ENCODE measurements at regions not wholly inside any gene's neighbourhood (a gene's known extent, or its start where the extent isn't known, plus 50 kb on each side); places are given as distances from the start of the nearest gene placed in this dataset.
A peak's percentile ranks its signal among the peaks of the same experiment; 100 is the strongest.
"Not testable (repeated sequence)": the region's sequence is repeated elsewhere in the genome, so short reads cannot be mapped to it uniquely, and the experiment has no call there.

DNA sequence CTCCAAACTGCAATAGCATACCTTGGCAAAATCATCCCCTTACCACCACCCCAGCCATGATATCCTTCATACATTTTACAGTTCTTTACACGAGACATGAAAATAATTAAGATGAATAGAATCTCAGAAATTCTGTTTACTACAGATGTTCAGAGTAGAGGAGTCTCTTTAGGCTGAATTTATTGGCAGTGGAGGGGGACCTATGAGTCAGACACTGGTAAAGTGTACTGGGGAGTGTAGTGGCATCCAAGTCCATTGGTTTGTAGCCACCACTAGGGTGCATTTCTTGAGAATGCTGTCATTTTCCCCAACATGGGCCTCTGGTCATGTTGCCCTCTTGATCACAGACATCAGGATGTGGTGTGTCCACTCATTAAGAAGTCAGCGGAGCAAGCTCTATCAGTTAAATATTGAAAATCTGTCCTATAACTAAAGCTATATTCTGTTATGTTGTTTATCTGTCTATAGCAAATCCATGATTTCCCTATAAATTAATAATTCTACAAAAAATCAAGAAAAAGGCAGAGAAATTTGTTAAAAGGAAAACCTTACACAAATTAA lies 672.2 kb downstream of the PRIM2 start:
- DNase-seq, result not testable (repeated sequence)

GRCh38 chr6:57998858-57999619 lies 681.6 kb downstream of the PRIM2 start:
- DNase-seq, result not testable (repeated sequence)

- not testable (repeated sequence) for DNase-seq
Measured at GRCh38 chr6:58000233-58000632, 682.8 kb downstream of the PRIM2 start.

- DNase-seq, result not testable (repeated sequence)
Measured at GRCh38 chr6:58003417-58004167, 686.2 kb downstream of the PRIM2 start.

DNA sequence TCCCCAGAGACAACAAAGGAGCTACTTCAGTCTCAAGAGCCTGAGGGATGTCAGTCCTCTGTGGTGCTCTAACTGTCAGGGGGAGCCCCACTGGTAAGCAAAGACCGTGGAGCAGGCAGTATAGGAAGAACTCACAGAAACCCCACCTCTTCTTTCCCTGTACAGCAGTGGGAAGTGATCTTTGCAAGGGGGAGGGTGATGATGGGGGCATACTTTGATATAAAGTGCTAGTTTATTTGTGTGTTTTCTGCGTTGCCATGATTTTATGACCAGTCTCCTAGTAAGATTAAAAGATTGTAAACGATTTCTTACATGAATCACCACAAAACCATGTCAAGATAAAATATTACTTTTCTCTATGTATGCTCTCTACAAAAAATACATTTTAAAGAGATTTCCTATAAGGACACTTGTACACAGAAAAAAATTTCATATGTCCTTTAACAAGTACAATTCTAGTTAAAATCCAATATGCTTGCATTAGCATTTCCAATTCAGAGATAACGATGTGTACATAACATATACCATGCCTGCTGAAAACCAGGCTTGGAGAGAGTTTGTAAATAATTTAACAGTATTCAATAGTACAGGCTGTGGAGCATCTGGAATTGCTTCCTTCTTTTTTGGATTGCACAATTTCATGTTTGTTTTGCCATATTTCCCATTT lies 690.0 kb downstream of the PRIM2 start:
- not testable (repeated sequence) for DNase-seq

DNA sequence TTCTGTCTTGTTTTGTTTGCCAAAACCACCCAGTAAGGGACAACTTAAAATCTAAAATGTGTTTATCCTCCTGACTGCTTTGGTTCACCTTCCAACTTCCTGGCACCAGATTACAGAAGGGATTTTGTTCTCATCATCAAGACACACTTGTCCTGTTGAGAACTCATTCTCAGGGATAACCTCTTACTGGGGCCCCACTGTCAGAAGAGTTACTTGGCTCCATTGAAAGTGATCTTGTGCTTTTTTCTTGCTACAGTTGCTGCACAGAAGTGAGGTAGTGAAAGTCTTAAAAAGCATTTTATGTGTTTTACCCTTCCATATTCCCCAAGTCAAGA lies 690.5 kb downstream of the PRIM2 start:
- not testable (repeated sequence) for DNase-seq

DNA sequence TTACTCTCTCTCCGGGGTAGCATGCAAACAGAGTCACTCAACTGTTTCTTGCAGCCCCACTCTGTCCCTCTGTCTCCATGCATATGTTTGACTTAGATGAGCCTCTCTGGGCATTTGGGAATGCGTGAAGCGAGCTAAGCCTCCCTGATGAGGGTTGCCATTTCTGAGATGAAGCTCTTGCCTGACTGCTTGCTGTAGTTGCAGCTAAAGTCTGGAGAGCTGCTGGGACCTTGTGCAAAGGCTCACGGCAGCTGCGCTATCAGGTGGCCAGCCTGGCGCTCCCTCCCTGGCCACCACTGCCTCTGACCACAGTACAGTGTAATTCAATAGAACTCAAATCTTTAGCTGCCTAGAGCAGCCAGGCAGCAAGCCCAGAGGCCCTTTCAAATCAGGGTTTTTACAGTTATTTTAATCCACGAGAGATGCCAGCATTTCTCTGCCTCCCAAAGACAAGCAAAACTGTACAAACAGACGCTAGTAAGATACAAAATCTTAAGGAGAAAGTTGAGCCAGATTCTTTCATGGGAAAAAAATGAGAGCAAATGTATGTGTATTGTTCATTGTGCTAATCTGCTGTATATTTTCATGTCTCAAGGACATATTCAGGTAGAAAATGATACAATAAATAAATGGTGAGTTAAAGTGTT lies 694.6 kb downstream of the PRIM2 start:
- not testable (repeated sequence) for DNase-seq

GRCh38 chr6:58016614-58017013 lies 699.2 kb downstream of the PRIM2 start:
- DNase-seq, result not testable (repeated sequence)

DNA sequence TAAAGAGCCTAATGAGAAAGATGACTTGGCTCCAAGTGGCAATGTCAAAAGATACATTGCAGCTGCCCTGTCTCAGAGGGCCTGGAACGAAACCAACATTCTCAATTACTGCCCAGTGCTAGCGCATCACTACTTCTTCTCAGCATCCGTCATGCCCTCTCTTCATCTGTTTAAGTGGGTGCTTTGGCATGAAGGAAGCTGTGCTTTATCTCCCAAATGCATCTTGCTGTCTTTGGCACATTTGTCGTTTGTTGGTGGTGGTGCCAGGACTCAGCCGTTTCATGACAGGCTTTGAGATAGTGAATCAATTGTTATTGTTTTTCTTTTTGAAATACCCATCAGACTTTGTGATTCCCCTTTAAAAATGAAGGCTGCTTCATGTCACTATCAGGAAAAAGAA lies 710.8 kb downstream of the PRIM2 start:
- DNase-seq, result not testable (repeated sequence)

GRCh38 chr6:58038213-58038612 lies 720.8 kb downstream of the PRIM2 start:
- not testable (repeated sequence) for DNase-seq

GRCh38 chr6:58046584-58046983 lies 729.2 kb downstream of the PRIM2 start:
- not testable (repeated sequence) for DNase-seq

DNA sequence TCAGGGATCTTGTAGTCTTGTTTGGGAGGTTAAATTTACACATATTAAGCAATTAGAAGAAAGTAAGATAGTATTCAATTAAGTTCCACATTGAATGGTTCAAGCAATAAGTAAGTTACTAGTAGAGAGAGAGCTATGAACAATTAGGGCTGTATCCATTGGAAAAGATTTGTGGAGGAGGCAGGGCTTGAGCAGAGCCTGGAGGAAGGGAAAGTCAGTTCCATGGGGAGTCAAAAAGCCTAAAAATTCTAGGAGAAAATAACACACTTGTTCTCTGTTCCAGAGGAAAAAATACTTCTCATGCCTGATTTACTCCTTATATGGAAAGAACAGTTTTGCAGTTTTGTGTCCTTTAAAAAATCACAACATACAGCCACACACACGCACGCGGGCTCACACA lies 730.0 kb downstream of the PRIM2 start:
- not testable (repeated sequence) for DNase-seq

DNA sequence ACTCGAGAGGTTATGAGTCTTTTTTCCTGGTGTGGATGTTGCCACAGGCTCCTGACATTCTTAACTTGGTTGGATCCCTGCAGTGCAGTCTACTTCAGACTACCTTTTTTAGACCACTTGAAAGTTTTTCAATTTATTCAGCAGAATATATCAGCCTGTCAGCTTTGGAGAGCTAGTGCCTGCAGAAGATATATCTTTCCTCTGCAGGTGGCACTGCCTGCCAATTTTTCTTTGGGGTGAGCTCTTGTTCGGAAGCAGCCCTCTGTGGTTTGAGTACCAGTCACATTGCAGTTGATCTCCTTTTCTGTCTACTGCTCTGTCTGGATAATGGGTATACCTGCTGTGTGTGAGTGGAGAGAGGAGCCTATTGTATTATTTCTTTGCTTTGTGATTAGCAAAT lies 730.4 kb downstream of the PRIM2 start:
- peak; percentile 5 for DNase-seq

DNA sequence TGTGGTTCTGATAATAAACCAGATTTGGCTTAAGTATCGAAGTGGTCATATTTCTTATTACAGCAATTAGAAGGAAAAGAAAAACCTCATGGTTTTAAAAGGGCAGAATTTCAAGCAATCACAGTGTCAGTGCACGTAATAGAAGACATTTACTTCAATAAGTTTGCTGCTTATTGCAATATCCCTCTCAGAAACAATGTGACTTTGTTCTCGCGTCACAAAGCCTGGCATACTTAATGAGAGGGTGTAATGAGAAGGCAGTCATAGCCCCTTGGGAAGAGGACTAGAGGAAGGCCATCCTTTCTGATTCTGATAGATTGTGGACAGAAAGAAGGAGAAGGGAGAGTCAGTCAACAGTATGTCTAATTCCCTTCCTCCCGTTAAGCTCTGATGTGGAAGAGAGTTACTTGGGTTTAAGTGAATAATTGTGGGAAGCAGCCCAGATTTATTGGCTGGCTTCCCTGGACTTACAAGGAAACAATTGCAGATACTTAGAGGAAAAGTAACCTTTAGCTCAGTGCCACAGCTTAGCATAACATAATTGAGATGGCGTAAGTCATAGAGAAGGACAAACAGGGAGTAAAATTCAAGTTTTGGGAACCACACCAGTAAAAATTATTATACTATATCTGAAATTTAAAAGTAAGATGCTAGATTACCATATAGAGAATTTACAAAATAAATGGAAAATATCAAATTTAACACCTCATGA lies 738.2 kb downstream of the PRIM2 start:
- DNase-seq, result not testable (repeated sequence)

GRCh38 chr6:58059701-58060100 lies 742.3 kb downstream of the PRIM2 start:
- DNase-seq, result peak; percentile 3

DNA sequence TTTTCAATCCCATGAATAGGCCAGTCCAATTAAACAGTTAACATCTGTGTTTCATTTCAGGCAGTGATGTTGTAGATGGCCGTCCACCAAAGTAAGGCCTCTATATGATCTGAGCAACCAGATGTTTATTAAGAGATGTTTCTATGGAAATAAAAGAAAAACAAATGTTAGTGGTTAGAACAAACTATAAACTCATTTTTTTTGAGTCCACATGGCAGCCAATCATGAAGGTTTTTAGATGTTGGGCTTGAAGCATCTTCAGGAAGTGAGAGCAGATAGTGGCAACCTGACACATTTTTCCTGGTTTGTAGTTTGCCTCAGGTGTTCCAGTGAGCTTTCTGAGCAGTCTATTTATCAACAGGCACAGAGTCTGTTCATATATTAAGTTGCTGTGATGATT lies 746.1 kb downstream of the PRIM2 start:
- DNase-seq, result not testable (repeated sequence)

DNA sequence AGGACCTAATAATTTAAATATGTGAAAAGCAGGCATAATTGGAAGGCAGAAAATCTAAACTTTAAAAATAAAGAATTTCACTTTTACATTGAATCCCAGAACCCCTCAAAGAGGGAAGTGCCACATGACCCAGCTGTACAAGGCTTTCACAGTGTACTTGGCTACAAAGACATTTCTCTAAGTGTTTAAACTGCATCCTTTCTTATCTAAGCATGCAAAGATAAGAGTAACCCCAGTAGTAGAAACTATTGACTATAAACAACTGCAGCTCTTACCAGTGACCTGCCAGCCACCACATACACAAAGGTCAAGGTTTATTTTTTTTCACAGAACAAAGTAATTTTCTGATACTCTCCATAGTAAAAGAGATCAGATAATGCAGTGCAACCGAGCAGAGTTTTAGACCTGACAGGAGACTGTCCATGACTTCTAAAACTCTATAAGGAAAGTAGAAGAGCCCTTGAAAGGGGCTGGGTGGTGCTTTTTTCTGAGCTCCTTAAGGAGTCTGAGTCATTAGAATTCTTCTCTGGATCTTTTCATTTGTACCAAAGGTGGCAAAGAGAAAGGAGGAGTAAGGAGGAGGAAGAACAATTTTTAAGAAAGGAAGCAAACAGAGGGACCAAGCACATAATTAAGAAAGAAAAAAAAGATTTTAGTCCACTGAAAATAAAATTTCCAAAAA lies 750.6 kb downstream of the PRIM2 start:
- DNase-seq, result not testable (repeated sequence)

GRCh38 chr6:58073263-58073662 lies 755.8 kb downstream of the PRIM2 start:
- no peak for DNase-seq

GRCh38 chr6:58090067-58090466 lies 772.6 kb downstream of the PRIM2 start:
- not testable (repeated sequence) for DNase-seq

GRCh38 chr6:58097251-58097650 lies 779.8 kb downstream of the PRIM2 start:
- not testable (repeated sequence) for DNase-seq

GRCh38 chr6:58113960-58114359 lies 796.5 kb downstream of the PRIM2 start:
- no peak for DNase-seq

Measured in retina (tissue), 1 donor.